Upper lobe of left lung (tissue), 6 donors: ENCODE measurements at regions not wholly inside any gene's neighbourhood (a gene's known extent, or its start where the extent isn't known, plus 50 kb on each side); places are given as distances from the start of the nearest gene placed in this dataset.

Source experiments
- ATAC-seq, 2 donors: fragments of 200-7000 bp; cut with Tn5 transposase; one replicate each; pipeline ENCODE4 v1.9.1; 2022; ENCODE audit warnings: mild to moderate bottlenecking in 2 of 2, moderate library complexity in 2 of 2; ENCODE audit not compliant: low FRiP score in 2 of 2
- DNase-seq, 2 donors: peaks; one replicate each; pipeline ENCODE4 v3.0.0-alpha.2; 2019 to 2020
- H3K27ac ChIP-seq, 4 donors: fragments of 200-600 bp; sonication (generic); one replicate each; pipeline ENCODE4 v1.5.1; 2016 to 2019
- H3K27me3 ChIP-seq, 4 donors: fragments of 200-600 bp; sonication (generic); one replicate each; pipeline ENCODE4 v1.5.1; 2017 to 2019
- H3K36me3 ChIP-seq, 4 donors: fragments of 200-600 bp; sonication (generic); one replicate each; pipeline ENCODE4 v1.5.1; 2016 to 2019
- H3K4me1 ChIP-seq, 4 donors: fragments of 200-600 bp; sonication (generic); one replicate each; pipeline ENCODE4 v1.5.1; 2018 to 2019
- H3K4me3 ChIP-seq, 4 donors: fragments of 200-600 bp; sonication (generic); one replicate each; pipeline ENCODE4 v1.5.1; 2017 to 2019; ENCODE audit warnings: mild to moderate bottlenecking in 2 of 4, moderate library complexity in 1 of 4
- H3K9me3 ChIP-seq, 4 donors: fragments of 200-600 bp; sonication (generic); one replicate each; pipeline ENCODE4 v1.5.1; 2018 to 2019
- CTCF ChIP-seq, 6 experiments: fragments of 450-650 bp in 4 of 6; fragments of 200-600 bp in 2 of 6; sonication (generic) in 2 of 6; IDR thresholded peaks; one replicate each; pipeline ENCODE4 v1.5.1; 2016 to 2019; ENCODE audit warnings: antibody characterized with exemption in 6 of 6
- EP300 ChIP-seq, 4 donors: sonication (generic); formaldehyde crosslinking; IDR thresholded peaks; one replicate each; pipeline ENCODE4 v1.5.1; 2017; ENCODE audit warnings: antibody characterized with exemption in 4 of 4, control low read depth in 2 of 4
- POLR2A ChIP-seq, 4 donors: fragments of 450-650 bp; IDR thresholded peaks; one replicate each; pipeline ENCODE4 v1.5.1; 2016 to 2017; ENCODE audit warnings: antibody characterized with exemption in 4 of 4, mild to moderate bottlenecking in 2 of 4
- POLR2AphosphoS5 ChIP-seq, 2 donors: sonication (generic); formaldehyde crosslinking; IDR thresholded peaks; one replicate each; pipeline ENCODE4 v1.5.1; 2017; ENCODE audit warnings: antibody characterized with exemption in 2 of 2
- WGBS, 2 donors: methylation state at CpG; one replicate each; pipeline ENCODE4 v1.1.5; 2017 to 2018; 5-methylcytosine and 5-hydroxymethylcytosine counted together
- donor health status: DM: no; HTN: no; CAD: no; lungs with moderate emphysema.
- donor health status: DM: no; HTN: yes; CAD: no; lungs with severe emphysema.

GRCh38 chr19:28823338-28823961 lies 389.5 kb downstream of the UQCRFS1 start:
- no peaks in the 10 kb centered on the region for H3K36me3 ChIP-seq
- H3K27ac ChIP-seq, result no peak overlapping the region
- ATAC-seq (no peak), DNase-seq (no peak)
- no peak overlapping the region for H3K4me3 ChIP-seq
- H3K27me3 ChIP-seq, result no peaks in the 10 kb centered on the region
- no peak for TF ChIP-seq CTCF (IDR thresholded peaks at IDR 0.05)
- 56 to 73% methylated on average over 11 of the region's 11 CpGs for WGBS, 2 donors
- H3K4me1 ChIP-seq, result no peaks in the 10 kb centered on the region
- H3K9me3 ChIP-seq, result no peaks in the 10 kb centered on the region

GRCh38 chr19:28820289-28820688 lies 392.7 kb downstream of the UQCRFS1 start:
- no peaks in the 10 kb centered on the region for H3K4me1 ChIP-seq
- WGBS, 2 donors, result 81 to 94% methylated on average over 2 of the region's 2 CpGs
- TF ChIP-seq POLR2A (IDR thresholded peaks at IDR 0.05) (no peak), EP300 (IDR thresholded peaks at IDR 0.05) (no peak), CTCF (IDR thresholded peaks at IDR 0.05) (no peak), POLR2AphosphoS5 (IDR thresholded peaks at IDR 0.05) (no peak)
- no peak overlapping the region for H3K4me3 ChIP-seq
- no peaks in the 10 kb centered on the region for H3K36me3 ChIP-seq
- H3K9me3 ChIP-seq, result no peaks in the 10 kb centered on the region
- H3K27ac ChIP-seq, result no peak overlapping the region
- H3K27me3 ChIP-seq, result no peaks in the 10 kb centered on the region
- no peak for DNase-seq
- ATAC-seq, result no peak

GRCh38 chr19:28815257-28815656 lies 397.7 kb downstream of the UQCRFS1 start:
- 80 to 93% methylated on average over 2 of the region's 2 CpGs for WGBS, 2 donors
- no peaks in the 10 kb centered on the region for H3K27me3 ChIP-seq
- TF ChIP-seq EP300 (IDR thresholded peaks at IDR 0.05), result no peak
- no peak for TF ChIP-seq CTCF (IDR thresholded peaks at IDR 0.05)
- TF ChIP-seq POLR2A (IDR thresholded peaks at IDR 0.05), result no peak
- TF ChIP-seq POLR2AphosphoS5 (IDR thresholded peaks at IDR 0.05), result no peak
- no peaks in the 10 kb centered on the region for H3K36me3 ChIP-seq
- H3K27ac ChIP-seq, result no peak overlapping the region
- DNase-seq (no peak), ATAC-seq (peak in 1 of 2 donors; percentile 19)
- H3K4me1 ChIP-seq, result no peaks in the 10 kb centered on the region
- H3K4me3 ChIP-seq, result no peak overlapping the region
- no peaks in the 10 kb centered on the region for H3K9me3 ChIP-seq

GRCh38 chr19:28794301-28794700 lies 418.6 kb downstream of the UQCRFS1 start:
- H3K27ac ChIP-seq, result no peak overlapping the region
- H3K4me3 ChIP-seq, result no peak overlapping the region
- peaks cover 0 to 10% (median 5%) of the 10 kb centered on the region in 4 donors for H3K27me3 ChIP-seq
- DNase-seq (no peak), ATAC-seq (no peak)
- WGBS, 2 donors, result 61 to 62% methylated on average over 3 of the region's 3 CpGs
- no peaks in the 10 kb centered on the region for H3K36me3 ChIP-seq
- peaks cover 0 to 8% (median 2%) of the 10 kb centered on the region in 4 donors for H3K4me1 ChIP-seq
- peaks cover 0 to 4% (median 0%) of the 10 kb centered on the region in 4 donors for H3K9me3 ChIP-seq
- TF ChIP-seq POLR2AphosphoS5 (IDR thresholded peaks at IDR 0.05) (no peak), CTCF (IDR thresholded peaks at IDR 0.05) (no peak), POLR2A (IDR thresholded peaks at IDR 0.05) (no peak), EP300 (IDR thresholded peaks at IDR 0.05) (no peak)
